ENCODE measurements at regions not wholly inside any gene's neighbourhood (a gene's known extent, or its start where the extent isn't known, plus 50 kb on each side); places are given as distances from the start of the nearest gene placed in this dataset.
A peak's percentile ranks its signal among the peaks of the same experiment; 100 is the strongest.

DNA sequence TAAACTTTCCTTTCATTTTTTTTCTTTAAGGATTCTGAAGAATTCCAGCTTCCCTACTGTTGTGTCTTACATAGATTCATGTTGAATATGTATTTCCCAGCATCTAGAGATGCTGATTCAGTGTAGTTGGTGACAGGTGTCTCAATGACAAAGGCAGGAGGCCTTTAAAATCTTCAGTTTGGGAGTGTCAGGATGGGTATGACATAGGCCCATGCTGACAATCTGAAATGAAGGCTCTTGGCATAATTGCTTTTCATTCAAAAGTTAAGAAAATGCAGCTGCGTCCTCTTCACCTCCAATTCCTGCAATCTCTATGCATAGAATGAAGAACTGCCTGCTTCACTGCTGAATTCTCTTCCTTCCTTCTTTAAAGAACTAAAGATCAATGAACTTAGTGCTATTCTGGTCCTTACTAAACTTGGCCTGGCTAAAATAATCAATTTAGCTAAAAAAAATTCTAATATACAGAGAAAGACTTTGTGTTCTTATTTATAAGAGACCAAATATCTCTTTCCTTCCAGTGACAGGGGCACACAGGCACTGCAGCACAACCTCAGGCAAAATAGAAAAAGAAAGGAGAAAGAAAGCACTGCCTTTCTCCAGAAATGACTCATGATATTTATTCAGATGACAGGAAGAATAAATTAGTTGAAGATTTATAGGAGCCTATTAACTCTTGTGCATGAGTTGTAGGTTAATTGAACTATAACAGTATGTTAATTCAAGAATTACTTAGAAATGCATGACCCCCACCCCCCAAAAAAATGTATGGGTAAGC, 152.6 kb upstream of the GBE1 start:
- no peak for DNase-seq (ENCODE audit: extremely low spot score)
- TF ChIP-seq L3MBTL2 (conservative IDR thresholded peaks at IDR 0.05) (no peak), ARNT (IDR thresholded peaks at IDR 0.05) (no peak), ELF4 (IDR thresholded peaks at IDR 0.05) (no peak), FOXM1 (IDR thresholded peaks at IDR 0.05; ENCODE audit: borderline replicate concordance) (no peak)
- ChIA-PET POLR2A (no interaction called here), CTCF (no interaction called here)

DNA sequence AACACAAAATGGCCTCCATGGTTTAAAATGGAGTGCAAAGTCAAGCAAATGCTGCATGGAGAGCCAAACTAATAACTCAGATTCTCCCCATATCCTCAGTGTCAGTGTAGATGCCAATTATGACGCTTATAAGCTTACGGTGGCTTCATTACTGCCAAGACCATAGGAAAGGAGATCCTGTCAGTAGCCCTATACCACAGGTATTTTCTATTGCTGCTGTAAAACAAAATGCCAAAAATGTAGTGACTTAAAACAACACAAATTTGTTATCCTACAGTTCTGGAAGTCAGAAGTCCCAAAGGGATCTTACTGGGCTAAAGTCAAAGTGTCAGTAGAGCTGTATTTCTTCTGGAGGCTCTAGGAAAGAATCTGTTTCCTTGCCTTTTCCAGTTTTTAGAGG, 149.8 kb upstream of the GBE1 start:
- ChIA-PET CTCF (interaction anchor here (1.7 kb wide), 1 partner anchor 221 kb away, joined by 3 read pairs; no protein-coding TSS in a partner anchor), POLR2A (no interaction called here)
- no peak for DNase-seq (ENCODE audit: extremely low spot score)
- no peak for TF ChIP-seq ELF4 (IDR thresholded peaks at IDR 0.05)
- TF ChIP-seq SUZ12 (IDR thresholded peaks at IDR 0.05), result no peak
- no peak for TF ChIP-seq LEF1 (IDR thresholded peaks at IDR 0.05; ENCODE audit: borderline replicate concordance)
- TF ChIP-seq TARDBP (IDR thresholded peaks at IDR 0.05), result no peak
- TF ChIP-seq FOXM1 (IDR thresholded peaks at IDR 0.05; ENCODE audit: borderline replicate concordance), result no peak
- no peak for TF ChIP-seq BHLHE40 (IDR thresholded peaks at IDR 0.05; ENCODE audit: borderline replicate concordance)
- no peak for TF ChIP-seq L3MBTL2 (conservative IDR thresholded peaks at IDR 0.05)
- TF ChIP-seq SP1 (IDR thresholded peaks at IDR 0.05), result no peak
- TF ChIP-seq FOXA1 (IDR thresholded peaks at IDR 0.05), result no peak
- TF ChIP-seq ARNT (IDR thresholded peaks at IDR 0.05), result no peak

DNA sequence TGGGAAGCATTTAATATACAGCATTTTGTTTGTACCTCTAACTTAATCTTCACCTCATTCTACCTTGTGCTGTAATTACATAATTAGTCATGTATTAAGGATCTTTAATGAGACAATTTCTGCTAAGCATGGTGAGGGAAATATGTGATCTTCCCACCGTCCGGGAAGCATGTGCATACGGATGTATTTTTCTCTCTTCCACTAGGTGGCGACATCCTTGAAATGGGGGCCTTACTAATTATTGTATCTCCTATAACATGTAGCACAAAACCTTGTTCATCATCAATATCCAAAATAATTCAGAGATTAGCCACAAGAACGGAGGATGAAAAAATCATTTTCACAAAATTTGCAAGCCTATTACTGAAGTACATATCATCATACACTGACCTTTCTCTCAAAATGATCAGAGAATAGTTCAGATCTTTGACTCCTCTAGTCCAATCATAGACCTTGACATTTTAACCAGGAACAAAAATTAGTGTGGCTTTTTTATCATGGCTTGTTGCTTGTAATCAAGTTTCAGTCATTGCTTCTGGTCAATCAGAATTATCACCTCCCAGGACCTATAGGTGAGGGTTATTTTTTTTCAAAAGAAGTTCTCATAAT, 148.9 kb upstream of the GBE1 start:
- TF ChIP-seq, protein P1, sequence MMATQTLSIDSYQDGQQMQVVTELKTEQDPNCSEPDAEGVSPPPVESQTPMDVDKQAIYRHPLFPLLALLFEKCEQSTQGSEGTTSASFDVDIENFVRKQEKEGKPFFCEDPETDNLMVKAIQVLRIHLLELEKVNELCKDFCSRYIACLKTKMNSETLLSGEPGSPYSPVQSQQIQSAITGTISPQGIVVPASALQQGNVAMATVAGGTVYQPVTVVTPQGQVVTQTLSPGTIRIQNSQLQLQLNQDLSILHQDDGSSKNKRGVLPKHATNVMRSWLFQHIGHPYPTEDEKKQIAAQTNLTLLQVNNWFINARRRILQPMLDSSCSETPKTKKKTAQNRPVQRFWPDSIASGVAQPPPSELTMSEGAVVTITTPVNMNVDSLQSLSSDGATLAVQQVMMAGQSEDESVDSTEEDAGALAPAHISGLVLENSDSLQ (IDR thresholded peaks at IDR 0.05), result no peak
- TF ChIP-seq LEF1 (IDR thresholded peaks at IDR 0.05; ENCODE audit: borderline replicate concordance) (no peak), SUZ12 (IDR thresholded peaks at IDR 0.05) (no peak), CTBP1 (IDR thresholded peaks at IDR 0.05; ENCODE audit: borderline replicate concordance) (no peak), FOXM1 (IDR thresholded peaks at IDR 0.05; ENCODE audit: borderline replicate concordance) (no peak), L3MBTL2 (conservative IDR thresholded peaks at IDR 0.05) (no peak), FOXK2 (IDR thresholded peaks at IDR 0.05) (no peak), ZNF384 (IDR thresholded peaks at IDR 0.05) (no peak), FOXA1 (IDR thresholded peaks at IDR 0.05) (no peak), SP1 (IDR thresholded peaks at IDR 0.05) (no peak), TARDBP (IDR thresholded peaks at IDR 0.05) (no peak), BHLHE40 (IDR thresholded peaks at IDR 0.05; ENCODE audit: borderline replicate concordance) (no peak)
- DNase-seq (ENCODE audit: extremely low spot score), result peak; percentile 31
- POLR2A ChIA-PET, result no interaction called here
- CTCF ChIA-PET, result interaction anchor here (0.8 to 1.7 kb wide), 2 partner anchors 10 to 222 kb away, joined by 3 read pairs; no protein-coding TSS in a partner anchor

DNA sequence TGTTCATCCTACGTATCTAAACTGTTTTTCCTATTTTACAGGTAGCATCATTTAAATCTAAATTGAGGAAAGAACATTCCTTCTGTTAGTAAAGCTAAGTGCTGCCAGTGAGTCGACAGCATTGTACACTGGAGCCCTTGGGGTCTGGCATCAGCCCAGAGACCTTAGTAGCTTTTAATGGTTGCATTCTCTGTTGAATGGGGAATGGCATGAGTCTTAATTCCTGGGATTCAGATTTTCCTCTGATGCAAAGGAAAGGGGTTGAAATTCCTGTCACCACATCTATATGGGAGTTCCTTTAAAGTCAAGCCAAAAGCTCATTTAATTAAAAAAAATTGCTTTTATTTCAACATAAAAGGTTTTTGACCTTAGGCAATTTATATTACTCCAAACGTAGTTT, 148.4 kb upstream of the GBE1 start:
- DNase-seq (ENCODE audit: extremely low spot score), result no peak
- POLR2A ChIA-PET, result no interaction called here
- CTCF ChIA-PET, result interaction anchor here (0.5 to 1.7 kb wide), 4 partner anchors 9 to 1527 kb away, joined by 3 read pairs; no protein-coding TSS in a partner anchor
- TF ChIP-seq FOXM1 (IDR thresholded peaks at IDR 0.05; ENCODE audit: borderline replicate concordance) (no peak), BHLHE40 (IDR thresholded peaks at IDR 0.05; ENCODE audit: borderline replicate concordance) (no peak), L3MBTL2 (conservative IDR thresholded peaks at IDR 0.05) (no peak), ARNT (IDR thresholded peaks at IDR 0.05) (no peak), FOXA1 (IDR thresholded peaks at IDR 0.05) (no peak), ZNF384 (IDR thresholded peaks at IDR 0.05) (no peak), SUZ12 (IDR thresholded peaks at IDR 0.05) (no peak), ELF4 (IDR thresholded peaks at IDR 0.05) (no peak), LEF1 (IDR thresholded peaks at IDR 0.05; ENCODE audit: borderline replicate concordance) (no peak), TARDBP (IDR thresholded peaks at IDR 0.05) (no peak), NFRKB (IDR thresholded peaks at IDR 0.05) (no peak), HDGF (IDR thresholded peaks at IDR 0.05; ENCODE audit: borderline replicate concordance) (no peak), CTBP1 (IDR thresholded peaks at IDR 0.05; ENCODE audit: borderline replicate concordance) (no peak), FOXK2 (IDR thresholded peaks at IDR 0.05) (no peak)
- TF ChIP-seq, protein P1 (IDR thresholded peaks at IDR 0.05), result no peak

DNA sequence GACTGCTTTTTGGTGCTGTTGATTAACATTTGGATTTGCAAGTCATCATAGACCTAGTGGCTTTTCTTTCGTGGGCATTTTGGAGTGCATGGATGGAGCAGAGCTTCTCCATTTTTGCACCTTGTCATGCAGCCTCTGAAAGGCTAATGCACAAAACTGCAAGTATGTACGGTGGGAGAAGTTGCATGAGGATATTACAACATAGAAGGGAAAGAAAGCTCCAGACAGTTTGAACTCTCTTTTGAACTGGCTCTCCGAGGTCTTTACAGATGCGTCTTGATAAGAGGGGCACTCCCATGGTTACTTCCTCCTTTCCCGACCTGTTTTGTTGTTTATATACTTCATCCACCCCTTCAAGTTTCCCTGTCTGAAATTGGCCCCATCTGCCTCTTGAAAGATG, 147.1 kb upstream of the GBE1 start:
- DNase-seq (ENCODE audit: extremely low spot score), result no peak
- CTCF ChIA-PET, result no interaction called here

More for the DNA sequence above, 147.1 kb upstream of the GBE1 start:
- TF ChIP-seq SP1 (IDR thresholded peaks at IDR 0.05), result no peak
- TF ChIP-seq HDGF (IDR thresholded peaks at IDR 0.05; ENCODE audit: borderline replicate concordance), result no peak
- TF ChIP-seq TARDBP (IDR thresholded peaks at IDR 0.05), result no peak
- TF ChIP-seq, protein P1 (IDR thresholded peaks at IDR 0.05), result no peak
- no peak for TF ChIP-seq FOXA1 (IDR thresholded peaks at IDR 0.05)
- no peak for TF ChIP-seq CTBP1 (IDR thresholded peaks at IDR 0.05; ENCODE audit: borderline replicate concordance)
- no peak for TF ChIP-seq BHLHE40 (IDR thresholded peaks at IDR 0.05; ENCODE audit: borderline replicate concordance)
- TF ChIP-seq FOXK2 (IDR thresholded peaks at IDR 0.05), result no peak
- TF ChIP-seq ELF4 (IDR thresholded peaks at IDR 0.05), result no peak
- TF ChIP-seq SUZ12 (IDR thresholded peaks at IDR 0.05), result no peak
- TF ChIP-seq ARNT (IDR thresholded peaks at IDR 0.05), result no peak
- TF ChIP-seq FOXM1 (IDR thresholded peaks at IDR 0.05; ENCODE audit: borderline replicate concordance), result no peak
- TF ChIP-seq ZNF384 (IDR thresholded peaks at IDR 0.05), result no peak
- TF ChIP-seq NFRKB (IDR thresholded peaks at IDR 0.05), result no peak
- no peak for TF ChIP-seq L3MBTL2 (conservative IDR thresholded peaks at IDR 0.05)
- no peak for TF ChIP-seq LEF1 (IDR thresholded peaks at IDR 0.05; ENCODE audit: borderline replicate concordance)
- POLR2A ChIA-PET, result no interaction called here

Measured in HEK293T (cell line).